Stimulated activated CD4-positive, alpha-beta T cell treated with anti-CD3 and anti-CD28 coated beads, Interleukin-15, amount 100 ng/mL, for 48 hours (primary cell): ENCODE measurements at regions not wholly inside any gene's neighbourhood (a gene's known extent, or its start where the extent isn't known, plus 50 kb on each side); places are given as distances from the start of the nearest gene placed in this dataset.

Experiments
- DNase-seq, 2 donors: peaks; one replicate each; pipeline ENCODE4 v3.0.0-alpha.2; 2020; ENCODE audit warnings: low read depth in 2 of 2

GRCh38 chr1:240030236-240030635, 61.4 kb upstream of the FMN2 start:
- no peak for DNase-seq

GRCh38 chr1:240031009-240031408, 60.7 kb upstream of the FMN2 start:
- no peak for DNase-seq

GRCh38 chr1:240031414-240031813, 60.3 kb upstream of the FMN2 start:
- no peak for DNase-seq

GRCh38 chr1:240033406-240033805, 58.3 kb upstream of the FMN2 start:
- no peak for DNase-seq

- no peak for DNase-seq
These were observed 55.2 kb upstream of the FMN2 start for GRCh38 chr1:240036526-240036925.
